ENCODE measurements at regions not wholly inside any gene's neighbourhood (a gene's known extent, or its start where the extent isn't known, plus 50 kb on each side); places are given as distances from the start of the nearest gene placed in this dataset.

GRCh38 chr14:22065347-22065746 lies 391.7 kb upstream of the OR4E1 start:
- Histone ChIP-seq H2BK20ac (ENCODE audit: low read depth, low read length) (no peak overlapping the region), H4K91ac (ENCODE audit: insufficient read depth, low read depth, low read length) (no peak overlapping the region), H3K23ac (ENCODE audit: low read depth, low read length) (no peak overlapping the region), H3K79me1 (ENCODE audit: low read depth in 1 of 2, low read length in 2 of 2) (no peaks in the 10 kb centered on the region), H2BK120ac (ENCODE audit: low read depth, low read length) (no peak overlapping the region), H3K9me1 (ENCODE audit: insufficient read depth, low read length) (no peaks in the 10 kb centered on the region), H2BK5ac (ENCODE audit: low read depth, low read length, poor library complexity, severe bottlenecking) (no peak overlapping the region), H4K20me1 (ENCODE audit: insufficient read depth, low read length) (no peaks in the 10 kb centered on the region), H3K9me3 (ENCODE audit: control insufficient read depth, insufficient read depth, low read length) (no peaks in the 10 kb centered on the region), H3K4me2 (ENCODE audit: low read depth, low read length) (no peak overlapping the region), H3K9ac (ENCODE audit: low read depth, low read length) (no peak overlapping the region), H4K5ac (ENCODE audit: low read depth, low read length) (no peak overlapping the region), H2BK15ac (ENCODE audit: low read depth, low read length) (no peak overlapping the region), H3K27me3 (ENCODE audit: control insufficient read depth, insufficient read depth, low read length) (peaks cover 2% of the 10 kb centered on the region), H3K18ac (ENCODE audit: low read depth, low read length) (no peak overlapping the region), H3K27ac (ENCODE audit: insufficient read depth, low read length) (no peak overlapping the region), H2AK5ac (ENCODE audit: low read depth, low read length) (no peak overlapping the region), H3K4ac (ENCODE audit: low read depth, low read length) (no peak overlapping the region), H3K56ac (ENCODE audit: extremely low read depth, insufficient read depth, low read length) (no peak overlapping the region), H2AFZ (replicated peaks; ENCODE audit: low read length, poor library complexity) (no peak overlapping the region), H3K36me3 (ENCODE audit: control insufficient read depth, insufficient read depth, low read length) (no peaks in the 10 kb centered on the region), H2AK9ac (replicated peaks; ENCODE audit: low read depth, low read length, poor library complexity) (no peak overlapping the region), H4K8ac (ENCODE audit: low read depth in 2 of 2, low read length in 2 of 2) (no peak overlapping the region), H3K4me1 (ENCODE audit: control insufficient read depth, insufficient read depth, low read length) (no peaks in the 10 kb centered on the region), H3K4me3 (ENCODE audit: insufficient read depth, low read depth, low read length) (no peak overlapping the region), H3K14ac (replicated peaks; ENCODE audit: low read depth, low read length) (no peak overlapping the region)
- TF ChIP-seq POLR2A (IDR thresholded peaks at IDR 0.05; ENCODE audit: low read depth, low read length), result no peak
- TF ChIP-seq CHD1 (IDR thresholded peaks at IDR 0.05; ENCODE audit: low read depth, low read length), result no peak
- TF ChIP-seq SMC3 (IDR thresholded peaks at IDR 0.05; ENCODE audit: low read depth, low read length), result no peak
- no peak for TF ChIP-seq FOS (IDR thresholded peaks at IDR 0.05; ENCODE audit: low read depth, low read length)
- no peak for TF ChIP-seq NFE2L2 (IDR thresholded peaks at IDR 0.05; ENCODE audit: low read depth, low read length)
- TF ChIP-seq ELK1 (IDR thresholded peaks at IDR 0.05; ENCODE audit: borderline replicate concordance, low read depth, low read length), result no peak
- TF ChIP-seq CTCF (conservative IDR thresholded peaks at IDR 0.05; ENCODE audit: low read depth, low read length), result no peak
- no peak for TF ChIP-seq RFX5 (IDR thresholded peaks at IDR 0.05; ENCODE audit: low read depth, low read length)
- TF ChIP-seq USF2 (IDR thresholded peaks at IDR 0.05; ENCODE audit: low read depth, low read length), result no peak
- TF ChIP-seq BHLHE40 (IDR thresholded peaks at IDR 0.05; ENCODE audit: low read depth, low read length), result no peak
- no peak for TF ChIP-seq RAD21 (IDR thresholded peaks at IDR 0.05; ENCODE audit: low read length)
- TF ChIP-seq RCOR1 (IDR thresholded peaks at IDR 0.05; ENCODE audit: insufficient replicate concordance, low read length), result no peak
- TF ChIP-seq MXI1 (IDR thresholded peaks at IDR 0.05; ENCODE audit: borderline replicate concordance, low read depth, low read length), result no peak
- no peak for TF ChIP-seq MAZ (IDR thresholded peaks at IDR 0.05; ENCODE audit: borderline replicate concordance, low read depth, low read length)
- no peak for TF ChIP-seq CEBPB (IDR thresholded peaks at IDR 0.05; ENCODE audit: low read depth, low read length)
- WGBS, 2 experiments (ENCODE audit: extremely low coverage in 2 of 2, insufficient read length in 1 of 2), result no CpG with 5 or more reads among the region's 1 CpG
- no peak for ATAC-seq (ENCODE audit: low read depth)
- in situ Hi-C loops (cut with MboI; ENCODE audit: low sequenced_read_pairs) (no loop called here), intact Hi-C loops (cut with micrococcal nuclease) (no loop called here), dilution Hi-C loops (cut with HindIII; ENCODE audit: low sequenced_read_pairs, unreplicated experiment) (no loop called here)
- CTCF ChIA-PET, result no interaction called here
- no peak for DNase-seq
- BruUV-seq (replicated peaks), result no TSS peak
- POLR2A ChIA-PET (ENCODE audit: unreplicated experiment), result no interaction called here

Data from IMR-90 (cell line).